ENCODE measurements at regions not wholly inside any gene's neighbourhood (a gene's known extent, or its start where the extent isn't known, plus 50 kb on each side); places are given as distances from the start of the nearest gene placed in this dataset.

- DNase-seq (ENCODE audit: low read depth, low spot score) (no peak), ATAC-seq (no peak)
- H3K27ac ChIP-seq (ENCODE audit: low read length) = no peak overlapping the region
- H3K4me3 ChIP-seq (ENCODE audit: low read depth in 2 of 2, low read length in 2 of 2) = no peak overlapping the region
- H3K27me3 ChIP-seq (ENCODE audit: control insufficient read depth, insufficient read depth, low read length) = no peaks in the 10 kb centered on the region
- ChIA-PET CTCF (no interaction called here), POLR2A (interaction anchor here (0.5 kb wide), 1 partner anchor 40 kb away, joined by 8 read pairs; no protein-coding TSS in a partner anchor)
- in situ Hi-C loops (cut with HindIII; ENCODE audit: low pct_unique_long_range_greater_than_20kb, low sequenced_read_pairs) (no loop called here), intact Hi-C loops (cut with micrococcal nuclease; ENCODE audit: unreplicated experiment) (no loop called here)
- BruUV-seq (replicated peaks) = no TSS peak
- no peaks in the 10 kb centered on the region for H3K36me3 ChIP-seq (ENCODE audit: control insufficient read depth, insufficient read depth, low read length)
- H3K9me3 ChIP-seq (ENCODE audit: control insufficient read depth, insufficient read depth, low read depth, low read length) = no peaks in the 10 kb centered on the region
- no peaks in the 10 kb centered on the region for H3K4me1 ChIP-seq (ENCODE audit: control insufficient read depth, insufficient read depth, low read length)
- TF ChIP-seq CTCF (IDR thresholded peaks at IDR 0.05) = no peak
- no peak for TF ChIP-seq SIN3A (IDR thresholded peaks at IDR 0.05; ENCODE audit: borderline replicate concordance, insufficient read depth, low read depth, low read length)
- no peak for TF ChIP-seq POLR2AphosphoS5 (IDR thresholded peaks at IDR 0.05; ENCODE audit: low read depth, low read length)
- no peak for TF ChIP-seq TCF7L2 (IDR thresholded peaks at IDR 0.05; ENCODE audit: low read depth, low read length)
- no peak for TF ChIP-seq REST (IDR thresholded peaks at IDR 0.05; ENCODE audit: insufficient read depth in 1 of 2, low read depth in 2 of 2, low read length in 1 of 2)
Observed at GRCh38 chr4:8735236-8736089, 136.2 kb downstream of the HMX1 start.

GRCh38 chr4:8732681-8733243 is 138.9 kb downstream of the HMX1 start:
- TF ChIP-seq REST (IDR thresholded peaks at IDR 0.05; ENCODE audit: insufficient read depth in 1 of 2, low read depth in 2 of 2, low read length in 1 of 2) (no peak), TCF7L2 (IDR thresholded peaks at IDR 0.05; ENCODE audit: low read depth, low read length) (no peak), CTCF (IDR thresholded peaks at IDR 0.05) (no peak), SIN3A (IDR thresholded peaks at IDR 0.05; ENCODE audit: borderline replicate concordance, insufficient read depth, low read depth, low read length) (no peak), POLR2AphosphoS5 (IDR thresholded peaks at IDR 0.05; ENCODE audit: low read depth, low read length) (no peak)
- Histone ChIP-seq H3K36me3 (ENCODE audit: control insufficient read depth, insufficient read depth, low read length) (no peaks in the 10 kb centered on the region), H3K4me3 (ENCODE audit: low read depth in 2 of 2, low read length in 2 of 2) (no peak overlapping the region), H3K9me3 (ENCODE audit: control insufficient read depth, insufficient read depth, low read depth, low read length) (no peaks in the 10 kb centered on the region), H3K4me1 (ENCODE audit: control insufficient read depth, insufficient read depth, low read length) (no peaks in the 10 kb centered on the region), H3K27me3 (ENCODE audit: control insufficient read depth, insufficient read depth, low read length) (no peaks in the 10 kb centered on the region), H3K27ac (ENCODE audit: low read length) (no peak overlapping the region)
- no peak for DNase-seq (ENCODE audit: low read depth, low spot score)
- ChIA-PET POLR2A (no interaction called here), CTCF (no interaction called here)
- in situ Hi-C loops (cut with HindIII; ENCODE audit: low pct_unique_long_range_greater_than_20kb, low sequenced_read_pairs) (no loop called here), intact Hi-C loops (cut with micrococcal nuclease; ENCODE audit: unreplicated experiment) (no loop called here)
- BruUV-seq (replicated peaks) = no TSS peak
- ATAC-seq = no peak
